Left renal cortex interstitium (tissue), 4 donors: ENCODE measurements at regions not wholly inside any gene's neighbourhood (a gene's known extent, or its start where the extent isn't known, plus 50 kb on each side); places are given as distances from the start of the nearest gene placed in this dataset.

Experiments
- DNase-seq, 4 donors: peaks; one replicate each; pipeline ENCODE4 v3.0.0-alpha.2; 2013; ENCODE audit warnings: low read depth in 4 of 4, low spot score in 2 of 4, missing footprints in 1 of 4

- no peak for DNase-seq
Observed at GRCh38 chr6:44530910-44531234, 143.4 kb downstream of the CDC5L start.

GRCh38 chr6:44531442-44532015 lies 144.0 kb downstream of the CDC5L start:
- DNase-seq, result no peak

- no peak for DNase-seq
Observed at GRCh38 chr6:44533421-44533820, 145.9 kb downstream of the CDC5L start.

GRCh38 chr6:44534291-44534690 lies 146.8 kb downstream of the CDC5L start:
- DNase-seq, result no peak

- no peak for DNase-seq
Observed at GRCh38 chr6:44535446-44535845, 147.9 kb downstream of the CDC5L start.

GRCh38 chr6:44535967-44536366 lies 148.5 kb downstream of the CDC5L start:
- no peak for DNase-seq

- DNase-seq, result no peak
Observed at GRCh38 chr6:44537306-44538049, 150.0 kb downstream of the CDC5L start.

GRCh38 chr6:44538131-44538806 lies 150.8 kb downstream of the CDC5L start:
- DNase-seq, result no peak

- no peak for DNase-seq
Observed at GRCh38 chr6:44538807-44539201, 151.3 kb downstream of the CDC5L start.

- no peak for DNase-seq
Observed at GRCh38 chr6:44539701-44540355, 152.3 kb downstream of the CDC5L start.

- no peak for DNase-seq
Observed at GRCh38 chr6:44540881-44541280, 153.4 kb downstream of the CDC5L start.

GRCh38 chr6:44542401-44543116 lies 155.1 kb downstream of the CDC5L start:
- DNase-seq, result no peak

GRCh38 chr6:44543664-44544063 lies 156.2 kb downstream of the CDC5L start:
- no peak for DNase-seq

GRCh38 chr6:44545224-44545623 lies 157.7 kb downstream of the CDC5L start:
- no peak for DNase-seq

- DNase-seq, result no peak
Observed at GRCh38 chr6:44548319-44548718, 160.8 kb downstream of the CDC5L start.

GRCh38 chr6:44549516-44549915 lies 162.0 kb downstream of the CDC5L start:
- no peak for DNase-seq

GRCh38 chr6:44554194-44554593 lies 166.7 kb downstream of the CDC5L start:
- no peak for DNase-seq

GRCh38 chr6:44554861-44555260 lies 167.4 kb downstream of the CDC5L start:
- no peak for DNase-seq

- no peak for DNase-seq
Observed at GRCh38 chr6:44556046-44556445, 168.5 kb downstream of the CDC5L start.

- DNase-seq, result peak in 1 of 4 donors; percentile 63
Observed at GRCh38 chr6:44558024-44558831, 170.7 kb downstream of the CDC5L start.
